OCI-LY7 (cell line): ENCODE measurements at regions not wholly inside any gene's neighbourhood (a gene's known extent, or its start where the extent isn't known, plus 50 kb on each side); places are given as distances from the start of the nearest gene placed in this dataset.

ENCODE experiments used
- BruUV-seq: library from RNA; stranded (reverse); fragments of 400-500 nt; replicated peaks from 2 replicates; lab custom pipeline; 2021; lab: Mats Ljungman, UMichigan
- CTCF ChIA-PET: fragments of 300-600 bp; sonication (Branson Sonifier 250); formaldehyde crosslinking; loops from one replicate; lab custom pipeline; 2022; ENCODE audit warnings: antibody characterized with exemption; ENCODE audit not compliant: unreplicated experiment; lab: Charles Lee
- POLR2A ChIA-PET: fragments of 300-600 bp; sonication (Branson Sonifier 250); formaldehyde crosslinking; loops from one replicate; lab custom pipeline; 2022; ENCODE audit warnings: antibody characterized with exemption; lab: Charles Lee
- DNase-seq: peaks from one replicate; pipeline ENCODE4 v3.0.0-alpha.2; 2015; ENCODE audit warnings: low spot score
- H2AFZ ChIP-seq: fragments of 200-600 bp; sonication (generic), shearing (Covaris generic); 2 replicates; pipeline ENCODE4 v1.6.1; 2014; ENCODE audit warnings: mild to moderate bottlenecking, antibody characterized with exemption, low read length, moderate library complexity
- H3K27ac ChIP-seq: fragments of 200-600 bp; sonication (generic); 2 replicates; pipeline ENCODE4 v1.5.1; 2014; ENCODE audit warnings: mixed run types, low read depth, mild to moderate bottlenecking, moderate library complexity, low read length, inconsistent platforms; ENCODE audit not compliant: poor library complexity, severe bottlenecking
- H3K36me3 ChIP-seq: fragments of 200-600 bp; sonication (generic); 2 replicates; pipeline ENCODE4 v1.6.1; 2014; ENCODE audit warnings: mild to moderate bottlenecking, antibody characterized with exemption, low read length, moderate library complexity, mixed read lengths; ENCODE audit not compliant: insufficient read depth
- H3K4me1 ChIP-seq: fragments of 200-600 bp; sonication (generic); 2 replicates; pipeline ENCODE4 v1.5.1; 2014; ENCODE audit warnings: mild to moderate bottlenecking, low read length; ENCODE audit not compliant: insufficient read depth, poor library complexity, severe bottlenecking
- H3K4me2 ChIP-seq: fragments of 200-600 bp; sonication (generic); 2 replicates; pipeline ENCODE4 v1.6.1; 2014; ENCODE audit warnings: mild to moderate bottlenecking, low read length
- H3K4me3 ChIP-seq: fragments of 200-600 bp; sonication (generic); 2 replicates; pipeline ENCODE4 v1.5.1; 2014; ENCODE audit warnings: mild to moderate bottlenecking, low read depth, low read length; ENCODE audit not compliant: poor library complexity, severe bottlenecking
- H3K79me2 ChIP-seq: fragments of 200-600 bp; sonication (generic); 2 replicates; pipeline ENCODE4 v1.6.1; 2016; ENCODE audit warnings: low read depth, mild to moderate bottlenecking, low read length, moderate library complexity, mixed read lengths; ENCODE audit not compliant: insufficient read depth
- H3K9me2 ChIP-seq: fragments of 200-600 bp; sonication (generic); 2 replicates; pipeline ENCODE4 v1.6.1; 2016; ENCODE audit warnings: mild to moderate bottlenecking, low read length, mixed read lengths; ENCODE audit not compliant: insufficient read depth
- H3K9me3 ChIP-seq: fragments of 200-600 bp; sonication (generic); 2 replicates; pipeline ENCODE4 v1.6.1; 2014; ENCODE audit warnings: mild to moderate bottlenecking, mixed run types, low read length, mixed read lengths
- H4K20me1 ChIP-seq: fragments of 200-600 bp; sonication (generic); 2 replicates; pipeline ENCODE4 v1.6.1; 2014; ENCODE audit warnings: mild to moderate bottlenecking, antibody characterized with exemption, low read length, moderate library complexity, mixed read lengths; ENCODE audit not compliant: insufficient read depth
- CTCF ChIP-seq: fragments of 200-600 bp; sonication (generic); conservative IDR thresholded peaks from 2 replicates; pipeline ENCODE4 v1.5.1; 2014; ENCODE audit warnings: mild to moderate bottlenecking, antibody characterized with exemption, low read length, moderate library complexity, mixed read lengths
- EZH2phosphoT487 ChIP-seq: fragments of 200-600 bp; sonication (generic); IDR thresholded peaks from 2 replicates; pipeline ENCODE4 v1.6.1; 2018; ENCODE audit warnings: low read depth, borderline replicate concordance, mild to moderate bottlenecking, mixed run types, antibody characterized with exemption, low read length, moderate library complexity, mixed read lengths
- intact Hi-C: fragments of 100-400 bp; cut with micrococcal nuclease; formaldehyde crosslinking; loops from one replicate; pipeline ENCODE4 v1.10.0; 2022; ENCODE audit not compliant: unreplicated experiment

GRCh38 chr15:95300958-95301357 is 1029.5 kb upstream of the NR2F2 start:
- no peak for DNase-seq

DNA sequence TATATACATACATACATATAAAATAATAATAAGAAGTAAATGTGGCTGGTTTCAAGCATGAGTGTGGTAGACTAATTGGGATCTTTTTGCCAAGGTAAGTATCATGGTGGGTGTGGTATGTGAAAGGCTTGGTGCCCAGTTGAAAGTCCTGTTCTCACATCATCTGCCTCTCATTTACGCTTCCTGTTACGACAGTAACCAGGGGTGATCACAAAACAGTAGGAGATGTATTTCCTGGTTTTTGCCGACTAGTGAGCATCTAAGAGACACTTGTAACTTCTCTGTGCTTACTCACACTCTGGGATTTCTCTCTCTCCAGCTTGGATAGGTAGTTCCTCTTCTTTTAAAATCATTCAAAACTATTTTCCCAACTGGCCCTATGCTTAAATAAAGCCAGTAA is 1028.3 kb upstream of the NR2F2 start:
- Histone ChIP-seq H3K79me2 (no peaks in the 10 kb centered on the region), H3K9me3 (no peaks in the 10 kb centered on the region), H3K4me2 (no peak overlapping the region), H3K4me3 (no peak overlapping the region), H3K36me3 (no peaks in the 10 kb centered on the region), H2AFZ (no peak overlapping the region), H4K20me1 (no peaks in the 10 kb centered on the region), H3K9me2 (no peaks in the 10 kb centered on the region), H3K4me1 (no peaks in the 10 kb centered on the region), H3K27ac (no peak overlapping the region)
- POLR2A ChIA-PET = no interaction called here
- intact Hi-C loops = no loop called here
- BruUV-seq = no TSS peak
- TF ChIP-seq EZH2phosphoT487 (no peak), CTCF (no peak)
- CTCF ChIA-PET = no interaction called here
- no peak for DNase-seq

More at GRCh38 chr15:95300958-95301357, 1029.5 kb upstream of the NR2F2 start:
- H2AFZ ChIP-seq = no peak overlapping the region
- no peaks in the 10 kb centered on the region for H3K4me1 ChIP-seq
- no peak for TF ChIP-seq EZH2phosphoT487
- TF ChIP-seq CTCF = no peak
- no peaks in the 10 kb centered on the region for H3K9me3 ChIP-seq
- no peak overlapping the region for H3K4me3 ChIP-seq
- no peaks in the 10 kb centered on the region for H3K36me3 ChIP-seq
- H3K27ac ChIP-seq = no peak overlapping the region
- H4K20me1 ChIP-seq = no peaks in the 10 kb centered on the region
- H3K9me2 ChIP-seq = no peaks in the 10 kb centered on the region
- BruUV-seq = no TSS peak
- H3K79me2 ChIP-seq = no peaks in the 10 kb centered on the region
- CTCF ChIA-PET = no interaction called here
- H3K4me2 ChIP-seq = no peak overlapping the region
- POLR2A ChIA-PET = interaction anchor here (0.7 kb wide), 1 partner anchor 10 kb away, joined by 5 read pairs; no protein-coding TSS in a partner anchor
- intact Hi-C loops = no loop called here

DNA sequence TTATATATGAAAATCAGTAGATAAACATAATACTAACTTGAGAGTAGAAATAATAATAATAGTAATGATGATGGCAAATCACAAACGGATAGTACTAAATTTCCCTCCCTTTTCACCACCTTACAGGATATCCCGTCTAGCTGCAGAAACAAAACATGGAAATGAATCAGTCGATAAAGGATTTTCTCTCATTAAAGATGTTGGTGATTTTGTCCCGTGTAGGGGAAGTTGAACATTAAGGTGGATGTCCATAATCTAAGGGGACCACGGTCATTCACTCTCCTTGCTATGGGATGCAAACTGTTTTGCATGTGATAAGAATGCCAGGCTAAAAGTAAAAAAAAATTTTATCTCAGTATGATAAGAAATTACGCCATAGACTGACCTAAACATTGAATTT is 1027.7 kb upstream of the NR2F2 start:
- BruUV-seq = no TSS peak
- no peak overlapping the region for H3K4me3 ChIP-seq
- TF ChIP-seq CTCF = no peak
- no peak for TF ChIP-seq EZH2phosphoT487
- H3K9me3 ChIP-seq = no peaks in the 10 kb centered on the region
- intact Hi-C loops = no loop called here
- H3K79me2 ChIP-seq = no peaks in the 10 kb centered on the region
- no peaks in the 10 kb centered on the region for H3K36me3 ChIP-seq
- H3K4me1 ChIP-seq = no peaks in the 10 kb centered on the region
- H3K9me2 ChIP-seq = no peaks in the 10 kb centered on the region
- CTCF ChIA-PET = no interaction called here
- POLR2A ChIA-PET = interaction anchor here (0.5 to 0.7 kb wide), 3 partner anchors 510 to 862 kb away, joined by 3 read pairs; no protein-coding TSS in a partner anchor
- H3K27ac ChIP-seq = no peak overlapping the region
- H2AFZ ChIP-seq = no peak overlapping the region
- H3K4me2 ChIP-seq = no peak overlapping the region
- no peaks in the 10 kb centered on the region for H4K20me1 ChIP-seq
- DNase-seq = no peak
